Adrenal gland (tissue), 5 donors: ENCODE measurements at regions not wholly inside any gene's neighbourhood (a gene's known extent, or its start where the extent isn't known, plus 50 kb on each side); places are given as distances from the start of the nearest gene placed in this dataset.

ENCODE experiments used
- POLR2A ChIP-seq, 2 donors: fragments of 450-650 bp; IDR thresholded peaks; one replicate each; pipeline ENCODE4 v1.6.1; 2017; ENCODE audit warnings: antibody characterized with exemption in 2 of 2, mild to moderate bottlenecking in 2 of 2, moderate library complexity in 1 of 2
- TF ChIP-seq, protein P1 (sequence below), 6 experiments: fragments of 450-650 bp in 4 of 6; fragments of 200-600 bp in 2 of 6; sonication (generic) in 1 of 6; IDR thresholded peaks; 1 replicate in 5 of 6; 2 replicates in 1 of 6; pipeline versions ENCODE4 v1.5.1 to v1.8.0; 2016 to 2021; ENCODE audit warnings: antibody characterized with exemption in 6 of 6, mild to moderate bottlenecking in 2 of 6, moderate library complexity in 1 of 6
- donor health status: DM: no; HTN: no; CAD: no.

DNA sequence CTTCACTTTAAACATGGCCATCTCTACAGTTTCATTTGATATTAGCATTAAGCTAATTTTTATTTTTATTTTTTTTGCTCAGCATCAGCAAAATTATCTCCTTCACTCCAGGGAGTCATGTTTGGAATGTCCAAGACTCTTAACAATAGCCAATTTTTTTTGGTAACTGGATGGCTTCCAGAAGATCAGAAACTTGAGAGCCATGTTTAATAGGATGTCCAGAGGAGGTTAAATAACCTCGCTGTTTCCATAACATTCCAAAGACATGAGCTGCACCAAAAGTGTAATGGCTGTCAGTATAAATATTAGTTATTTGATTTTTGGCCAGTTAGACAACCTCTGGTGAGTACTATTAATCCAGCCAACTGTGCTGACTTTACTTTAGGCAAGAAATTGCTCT, 80.7 kb downstream of the DNTTIP2 start:
- TF ChIP-seq, protein P1, sequence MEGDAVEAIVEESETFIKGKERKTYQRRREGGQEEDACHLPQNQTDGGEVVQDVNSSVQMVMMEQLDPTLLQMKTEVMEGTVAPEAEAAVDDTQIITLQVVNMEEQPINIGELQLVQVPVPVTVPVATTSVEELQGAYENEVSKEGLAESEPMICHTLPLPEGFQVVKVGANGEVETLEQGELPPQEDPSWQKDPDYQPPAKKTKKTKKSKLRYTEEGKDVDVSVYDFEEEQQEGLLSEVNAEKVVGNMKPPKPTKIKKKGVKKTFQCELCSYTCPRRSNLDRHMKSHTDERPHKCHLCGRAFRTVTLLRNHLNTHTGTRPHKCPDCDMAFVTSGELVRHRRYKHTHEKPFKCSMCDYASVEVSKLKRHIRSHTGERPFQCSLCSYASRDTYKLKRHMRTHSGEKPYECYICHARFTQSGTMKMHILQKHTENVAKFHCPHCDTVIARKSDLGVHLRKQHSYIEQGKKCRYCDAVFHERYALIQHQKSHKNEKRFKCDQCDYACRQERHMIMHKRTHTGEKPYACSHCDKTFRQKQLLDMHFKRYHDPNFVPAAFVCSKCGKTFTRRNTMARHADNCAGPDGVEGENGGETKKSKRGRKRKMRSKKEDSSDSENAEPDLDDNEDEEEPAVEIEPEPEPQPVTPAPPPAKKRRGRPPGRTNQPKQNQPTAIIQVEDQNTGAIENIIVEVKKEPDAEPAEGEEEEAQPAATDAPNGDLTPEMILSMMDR (IDR thresholded peaks at IDR 0.05): no peak
- TF ChIP-seq POLR2A (IDR thresholded peaks at IDR 0.05): no peak
